Tibial artery (tissue), 4 donors: ENCODE measurements at regions not wholly inside any gene's neighbourhood (a gene's known extent, or its start where the extent isn't known, plus 50 kb on each side); places are given as distances from the start of the nearest gene placed in this dataset.

Source experiments
- DNase-seq, 2 donors: peaks; one replicate each; pipeline ENCODE4 v3.0.0-alpha.2; 2019
- H3K27ac ChIP-seq, 2 donors: fragments of 200-600 bp; sonication (generic) in 1 of 2; 1 replicate in 1 of 2; 2 replicates in 1 of 2; pipeline ENCODE4 v1.5.1; 2018 to 2019; ENCODE audit warnings: mild to moderate bottlenecking in 1 of 2
- H3K27me3 ChIP-seq, 2 donors: fragments of 200-600 bp; sonication (generic) in 1 of 2; one replicate each; pipeline versions ENCODE4 v1.5.1 to v1.6.0; 2016 to 2019
- H3K36me3 ChIP-seq, 3 donors: fragments of 200-600 bp; sonication (generic) in 2 of 3; one replicate each; pipeline ENCODE4 v1.5.1; 2016 to 2019; ENCODE audit warnings: mild to moderate bottlenecking in 2 of 3
- H3K4me1 ChIP-seq, 4 donors: fragments of 200-600 bp; sonication (generic) in 2 of 4; 1 replicate in 3 of 4; 2 replicates in 1 of 4; pipeline ENCODE4 v1.5.1; 2016 to 2019
- H3K4me3 ChIP-seq, 2 donors: fragments of 200-600 bp; sonication (generic) in 1 of 2; 1 replicate in 1 of 2; 2 replicates in 1 of 2; pipeline ENCODE4 v1.5.1; 2018 to 2019; ENCODE audit warnings: mild to moderate bottlenecking in 2 of 2
- H3K9me3 ChIP-seq, 3 donors: fragments of 200-600 bp; sonication (generic) in 1 of 3; one replicate each; pipeline ENCODE4 v1.5.1; 2016 to 2019
- intact Hi-C: fragments of 100-400 bp; cut with DNase I; formaldehyde crosslinking; loops from one replicate; pipeline ENCODE4 v1.15.0; 2023; ENCODE audit warnings: low total_unique reads
- TF ChIP-seq, protein P1 (sequence below), 2 experiments: fragments of 200-600 bp in 1 of 2; fragments of 450-650 bp in 1 of 2; IDR thresholded peaks; one replicate each; pipeline ENCODE4 v1.5.1; 2017 to 2019; ENCODE audit warnings: antibody characterized with exemption in 2 of 2, mild to moderate bottlenecking in 1 of 2, moderate library complexity in 1 of 2

DNA sequence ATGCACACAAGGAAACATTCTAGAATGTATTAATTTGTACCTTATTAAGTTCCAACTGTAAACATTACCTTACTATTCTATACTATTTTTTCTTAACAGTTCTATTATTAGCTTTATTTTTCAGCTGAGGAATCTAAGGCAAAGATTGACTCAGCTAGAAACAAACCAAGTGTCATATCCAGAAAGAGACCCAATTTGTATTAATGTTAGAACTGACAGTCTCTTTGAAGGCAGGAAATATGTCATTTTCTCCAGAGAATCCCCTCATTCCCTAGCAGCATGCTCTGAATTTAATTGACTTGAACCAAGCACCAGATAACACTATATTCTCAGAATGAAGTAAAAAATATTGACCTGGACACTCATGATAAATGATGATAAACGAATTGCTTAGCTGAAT is 81.4 kb upstream of the PLPPR5 start:
- intact Hi-C loops, result no loop called here
- no peak for DNase-seq
- Histone ChIP-seq H3K9me3 (no peaks in the 10 kb centered on the region), H3K4me1 (no peaks in the 10 kb centered on the region), H3K36me3 (no peaks in the 10 kb centered on the region), H3K27ac (no peak overlapping the region), H3K27me3 (no peaks in the 10 kb centered on the region), H3K4me3 (no peak overlapping the region)
- TF ChIP-seq, protein P1, sequence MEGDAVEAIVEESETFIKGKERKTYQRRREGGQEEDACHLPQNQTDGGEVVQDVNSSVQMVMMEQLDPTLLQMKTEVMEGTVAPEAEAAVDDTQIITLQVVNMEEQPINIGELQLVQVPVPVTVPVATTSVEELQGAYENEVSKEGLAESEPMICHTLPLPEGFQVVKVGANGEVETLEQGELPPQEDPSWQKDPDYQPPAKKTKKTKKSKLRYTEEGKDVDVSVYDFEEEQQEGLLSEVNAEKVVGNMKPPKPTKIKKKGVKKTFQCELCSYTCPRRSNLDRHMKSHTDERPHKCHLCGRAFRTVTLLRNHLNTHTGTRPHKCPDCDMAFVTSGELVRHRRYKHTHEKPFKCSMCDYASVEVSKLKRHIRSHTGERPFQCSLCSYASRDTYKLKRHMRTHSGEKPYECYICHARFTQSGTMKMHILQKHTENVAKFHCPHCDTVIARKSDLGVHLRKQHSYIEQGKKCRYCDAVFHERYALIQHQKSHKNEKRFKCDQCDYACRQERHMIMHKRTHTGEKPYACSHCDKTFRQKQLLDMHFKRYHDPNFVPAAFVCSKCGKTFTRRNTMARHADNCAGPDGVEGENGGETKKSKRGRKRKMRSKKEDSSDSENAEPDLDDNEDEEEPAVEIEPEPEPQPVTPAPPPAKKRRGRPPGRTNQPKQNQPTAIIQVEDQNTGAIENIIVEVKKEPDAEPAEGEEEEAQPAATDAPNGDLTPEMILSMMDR (IDR thresholded peaks at IDR 0.05), result no peak

DNA sequence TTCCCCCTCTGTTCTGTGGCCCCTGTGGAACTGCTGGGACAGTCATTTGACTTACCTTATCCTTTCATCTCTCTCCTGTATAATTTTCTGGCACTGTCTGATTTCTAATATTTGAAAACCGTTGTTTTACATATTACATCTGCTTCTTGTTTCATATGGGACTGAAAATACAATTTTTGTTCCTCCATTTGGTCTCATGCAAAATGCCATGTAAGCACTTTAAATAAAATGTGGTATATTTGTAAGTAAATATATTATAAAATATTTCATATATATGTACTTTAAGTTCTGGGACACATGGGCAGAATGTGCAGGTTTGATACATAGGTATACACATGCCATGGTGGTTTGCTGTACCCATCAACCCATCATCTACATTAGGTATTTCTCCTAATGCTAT is 93.9 kb upstream of the PLPPR5 start:
- Histone ChIP-seq H3K9me3 (peaks cover 0 to 10% (median 0%) of the 10 kb centered on the region in 3 donors), H3K27ac (no peak overlapping the region), H3K4me1 (no peaks in the 10 kb centered on the region), H3K27me3 (no peaks in the 10 kb centered on the region), H3K36me3 (no peaks in the 10 kb centered on the region), H3K4me3 (no peak overlapping the region)
- TF ChIP-seq, protein P1 (IDR thresholded peaks at IDR 0.05), result no peak
- intact Hi-C loops, result no loop called here
- DNase-seq, result no peak

DNA sequence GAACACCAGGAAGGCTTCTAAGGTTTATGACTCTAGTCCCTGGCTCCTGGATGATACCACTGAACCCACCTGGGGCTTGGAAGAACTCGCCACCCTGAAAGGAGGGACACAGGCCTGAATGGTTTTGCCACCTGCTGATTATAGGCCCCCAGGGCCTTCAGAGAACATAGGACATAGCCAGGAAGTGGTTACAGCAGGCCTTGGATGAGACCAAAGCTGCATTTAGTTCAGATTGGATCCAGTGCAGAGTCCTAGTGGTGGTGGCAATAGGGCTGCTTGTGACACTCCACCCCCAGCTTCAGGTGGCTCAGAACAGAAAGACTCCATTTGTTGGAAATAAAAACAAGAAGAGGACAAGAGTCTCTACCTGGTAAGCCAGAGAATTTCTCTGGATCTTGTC is 101.6 kb upstream of the PLPPR5 start:
- no peaks in the 10 kb centered on the region for H3K27me3 ChIP-seq
- no peak for DNase-seq
- no peaks in the 10 kb centered on the region for H3K9me3 ChIP-seq
- intact Hi-C loops, result no loop called here
- no peak overlapping the region for H3K4me3 ChIP-seq
- H3K27ac ChIP-seq, result no peak overlapping the region
- H3K4me1 ChIP-seq, result no peaks in the 10 kb centered on the region
- TF ChIP-seq, protein P1 (IDR thresholded peaks at IDR 0.05), result no peak
- no peaks in the 10 kb centered on the region for H3K36me3 ChIP-seq

DNA sequence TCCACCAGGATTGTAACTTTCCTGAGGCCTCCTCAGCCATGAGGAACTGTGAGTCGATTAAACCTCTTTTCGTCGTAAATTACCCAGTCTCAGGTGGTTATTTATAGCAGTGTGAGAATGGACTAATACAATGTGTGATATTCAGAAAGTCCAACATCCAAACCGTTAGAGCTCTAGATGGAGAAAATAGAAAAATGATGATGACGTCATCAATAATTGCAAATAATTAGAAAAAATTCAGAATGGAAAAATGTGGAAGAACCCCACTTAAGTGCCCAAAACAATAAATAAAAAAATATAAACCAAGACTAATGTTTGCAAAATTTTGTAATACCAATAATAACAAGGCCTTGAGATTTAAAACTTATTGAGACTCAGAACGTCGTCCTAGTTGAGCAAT is 103.0 kb upstream of the PLPPR5 start:
- intact Hi-C loops, result no loop called here
- no peaks in the 10 kb centered on the region for H3K4me1 ChIP-seq

DNA sequence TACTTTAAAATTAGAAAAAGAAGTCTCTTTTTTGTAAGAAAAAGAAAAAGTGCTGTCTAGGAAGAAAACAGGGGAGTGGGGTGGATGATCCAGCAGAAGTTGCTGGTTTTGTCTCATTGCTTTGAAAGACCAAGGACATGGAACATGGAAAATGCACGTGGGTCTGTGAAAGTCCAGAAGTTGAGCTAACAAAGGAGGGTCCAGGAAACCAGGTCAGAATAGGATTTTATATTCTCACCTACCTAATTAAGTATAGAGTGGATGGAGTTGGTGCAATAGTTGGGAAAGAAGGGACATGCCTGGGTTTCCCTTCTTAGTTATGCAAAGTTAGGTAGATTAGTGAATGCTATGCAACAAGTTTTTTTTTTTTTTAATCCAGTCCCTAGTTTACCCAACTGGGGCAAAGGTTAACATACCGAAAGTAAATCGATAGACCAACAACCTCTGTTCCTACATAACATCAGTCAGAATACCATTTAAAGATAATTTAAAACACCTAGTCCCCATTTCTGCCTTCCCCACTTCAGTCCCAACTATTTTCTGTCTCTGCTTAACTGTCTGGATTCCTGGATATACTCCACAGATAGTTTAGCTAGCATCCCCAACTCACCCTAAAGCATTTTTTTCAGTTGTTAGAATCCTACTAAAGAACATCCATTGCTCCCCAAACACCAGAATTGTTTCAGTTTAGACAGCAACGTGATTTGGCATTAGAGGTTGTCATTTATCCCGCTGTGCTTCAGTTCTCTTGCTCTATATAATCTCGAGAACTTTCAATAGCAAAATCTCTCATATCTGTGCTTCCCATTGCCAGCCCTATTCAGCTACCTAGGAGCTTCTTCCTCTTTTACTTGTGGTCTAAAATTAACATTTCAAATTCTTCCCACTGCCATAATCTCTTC is 105.7 kb upstream of the PLPPR5 start:
- H3K27ac ChIP-seq, result no peak overlapping the region
- intact Hi-C loops, result no loop called here
- no peaks in the 10 kb centered on the region for H3K36me3 ChIP-seq
- DNase-seq, result no peak
- no peaks in the 10 kb centered on the region for H3K27me3 ChIP-seq
- TF ChIP-seq, protein P1 (IDR thresholded peaks at IDR 0.05), result no peak
- H3K9me3 ChIP-seq, result no peaks in the 10 kb centered on the region
- H3K4me1 ChIP-seq, result no peaks in the 10 kb centered on the region
- H3K4me3 ChIP-seq, result no peak overlapping the region

More for the DNA sequence above, 103.0 kb upstream of the PLPPR5 start:
- Histone ChIP-seq H3K4me3 (no peak overlapping the region), H3K27me3 (no peaks in the 10 kb centered on the region), H3K9me3 (no peaks in the 10 kb centered on the region), H3K36me3 (no peaks in the 10 kb centered on the region), H3K27ac (no peak overlapping the region)
- no peak for DNase-seq
- TF ChIP-seq, protein P1 (IDR thresholded peaks at IDR 0.05), result no peak
